GM10248 (cell line): ENCODE measurements at regions not wholly inside any gene's neighbourhood (a gene's known extent, or its start where the extent isn't known, plus 50 kb on each side); places are given as distances from the start of the nearest gene placed in this dataset.

ENCODE experiments used
- CTCF ChIA-PET: fragments of 300-600 bp; sonication (Branson Sonifier 250); formaldehyde crosslinking; extraction: SDS; loops from one replicate; lab custom pipeline; 2021; ENCODE audit warnings: antibody characterized with exemption; lab: Yijun Ruan, JAX
- POLR2A ChIA-PET: fragments of 350-650 bp; sonication (Branson Sonifier 250); formaldehyde crosslinking; extraction: SDS; loops from one replicate; lab custom pipeline; 2020; ENCODE audit warnings: antibody characterized with exemption; lab: Yijun Ruan, JAX
- DNase-seq: peaks from one replicate; pipeline ENCODE4 v3.0.0; 2012; ENCODE audit errors: extremely low spot score
- TF ChIP-seq, protein P1 (sequence below): IDR thresholded peaks from 2 replicates; pipeline ENCODE4 v1.5.1; 2012; ENCODE audit warnings: mild to moderate bottlenecking, low read depth; ENCODE audit errors: extremely low read depth, missing control alignments, control extremely low read depth

- POLR2A ChIA-PET: no interaction called here
- DNase-seq: no peak
- TF ChIP-seq, protein P1, sequence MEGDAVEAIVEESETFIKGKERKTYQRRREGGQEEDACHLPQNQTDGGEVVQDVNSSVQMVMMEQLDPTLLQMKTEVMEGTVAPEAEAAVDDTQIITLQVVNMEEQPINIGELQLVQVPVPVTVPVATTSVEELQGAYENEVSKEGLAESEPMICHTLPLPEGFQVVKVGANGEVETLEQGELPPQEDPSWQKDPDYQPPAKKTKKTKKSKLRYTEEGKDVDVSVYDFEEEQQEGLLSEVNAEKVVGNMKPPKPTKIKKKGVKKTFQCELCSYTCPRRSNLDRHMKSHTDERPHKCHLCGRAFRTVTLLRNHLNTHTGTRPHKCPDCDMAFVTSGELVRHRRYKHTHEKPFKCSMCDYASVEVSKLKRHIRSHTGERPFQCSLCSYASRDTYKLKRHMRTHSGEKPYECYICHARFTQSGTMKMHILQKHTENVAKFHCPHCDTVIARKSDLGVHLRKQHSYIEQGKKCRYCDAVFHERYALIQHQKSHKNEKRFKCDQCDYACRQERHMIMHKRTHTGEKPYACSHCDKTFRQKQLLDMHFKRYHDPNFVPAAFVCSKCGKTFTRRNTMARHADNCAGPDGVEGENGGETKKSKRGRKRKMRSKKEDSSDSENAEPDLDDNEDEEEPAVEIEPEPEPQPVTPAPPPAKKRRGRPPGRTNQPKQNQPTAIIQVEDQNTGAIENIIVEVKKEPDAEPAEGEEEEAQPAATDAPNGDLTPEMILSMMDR: no peak
- CTCF ChIA-PET: no interaction called here
Measured at GRCh38 chr5:104955479-104955878, 1392.9 kb upstream of the NUDT12 start.

DNA sequence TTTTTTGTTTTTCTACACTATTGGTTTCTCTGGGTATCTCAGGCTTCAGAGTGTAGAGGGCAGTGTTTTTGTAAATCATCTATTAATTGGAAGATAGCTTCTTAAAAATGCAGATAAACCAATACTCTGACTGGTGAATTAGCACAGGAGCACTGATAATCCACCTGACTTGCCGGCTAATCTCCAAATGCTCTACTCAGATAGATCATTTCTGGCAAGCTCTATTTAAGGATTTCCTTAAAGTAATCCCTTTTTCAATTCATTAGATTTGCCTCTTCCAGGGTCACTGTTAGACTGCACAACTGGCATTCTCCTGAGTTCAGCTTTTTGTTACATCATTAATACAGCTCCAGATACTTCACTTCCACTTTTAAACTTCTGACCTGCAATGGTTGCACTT is 1390.3 kb upstream of the NUDT12 start:
- ChIA-PET POLR2A (no interaction called here), CTCF (interaction anchor here (1.6 to 1.8 kb wide), 2 partner anchors 21 to 27 kb away, joined by 4 read pairs; no protein-coding TSS in a partner anchor)
- no peak for DNase-seq
- TF ChIP-seq, protein P1: no peak

GRCh38 chr5:104951829-104952228 is 1389.2 kb upstream of the NUDT12 start:
- CTCF ChIA-PET: interaction anchor here (1.6 kb wide), 1 partner anchor 26 kb away, joined by 4 read pairs; no protein-coding TSS in a partner anchor
- TF ChIP-seq, protein P1: no peak
- DNase-seq: no peak
- POLR2A ChIA-PET: no interaction called here

DNA sequence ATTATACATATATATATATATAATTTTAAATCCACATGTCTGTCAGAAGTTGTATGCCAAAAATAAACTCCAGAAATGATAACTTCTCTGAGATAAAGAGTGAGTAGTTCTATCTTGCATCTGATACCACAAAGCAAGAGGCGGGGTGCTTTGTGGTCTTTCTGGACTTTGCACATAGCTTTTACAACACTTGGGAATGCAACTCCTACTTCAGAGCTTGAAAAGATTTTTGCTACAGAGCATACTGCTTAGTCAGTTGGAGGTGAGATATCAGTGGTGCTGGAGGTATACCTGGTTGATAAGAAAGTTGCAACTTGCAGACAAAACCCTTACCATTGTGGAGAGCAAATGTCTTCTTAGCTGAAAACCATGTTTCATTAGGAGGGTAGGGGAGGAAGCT is 1384.5 kb upstream of the NUDT12 start:
- ChIA-PET POLR2A (no interaction called here), CTCF (interaction anchor here (0.9 to 1.2 kb wide), 2 partner anchors 12 to 13 kb away, joined by 3 to 4 read pairs; no protein-coding TSS in a partner anchor)
- no peak for DNase-seq
- TF ChIP-seq, protein P1: no peak

DNA sequence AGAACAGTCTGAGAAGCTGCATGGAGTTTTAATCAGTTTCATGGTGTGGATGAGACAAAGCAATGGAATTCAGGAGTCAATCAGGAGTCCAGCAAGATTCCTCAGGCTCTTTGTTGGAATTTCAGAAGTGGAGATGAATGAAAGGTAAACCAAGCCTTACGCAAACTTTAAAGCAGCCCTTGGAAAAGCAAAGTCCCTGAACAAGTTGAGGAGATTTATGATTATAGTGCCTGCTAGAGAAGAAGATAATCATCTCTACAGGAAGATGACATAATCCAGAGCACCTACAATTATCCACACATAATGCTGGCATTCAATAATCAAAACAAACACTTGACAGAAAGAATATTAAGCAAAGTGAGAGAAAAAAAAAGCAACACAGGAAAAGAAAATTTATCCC is 1380.1 kb upstream of the NUDT12 start:
- TF ChIP-seq, protein P1: no peak
- CTCF ChIA-PET: no interaction called here
- POLR2A ChIA-PET: no interaction called here
- no peak for DNase-seq

DNA sequence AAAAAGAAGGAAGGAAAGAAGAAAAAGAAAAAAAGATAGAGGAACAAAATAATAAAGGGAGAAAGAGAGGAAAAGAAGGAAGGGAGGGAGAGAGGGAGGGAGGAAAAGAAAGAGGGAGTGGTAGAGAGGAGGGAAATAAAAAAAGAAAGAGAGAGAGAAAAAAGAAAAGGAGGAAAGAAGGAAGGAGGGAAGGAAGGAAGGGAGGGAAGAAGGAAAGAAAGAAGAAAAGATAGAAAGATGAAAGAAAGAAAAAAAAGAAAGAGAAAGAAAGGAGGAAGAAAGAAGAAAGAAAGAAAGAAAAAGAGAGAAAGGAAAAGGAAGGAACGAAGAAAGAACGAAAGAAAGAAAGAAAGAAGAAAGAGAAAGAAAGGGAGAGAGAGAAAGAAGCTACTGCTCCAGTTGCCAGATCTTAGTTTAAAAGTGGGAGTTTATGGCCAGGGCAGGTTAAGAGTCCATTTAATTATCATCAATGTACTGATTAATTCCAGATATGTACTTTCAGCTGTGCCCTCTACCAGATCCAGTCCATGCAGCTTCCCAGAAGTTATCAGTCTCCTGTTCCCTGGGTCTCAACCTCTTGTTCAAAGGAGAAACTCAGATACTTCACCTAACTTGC is 1378.5 kb upstream of the NUDT12 start:
- ChIA-PET CTCF (no interaction called here), POLR2A (no interaction called here)
- TF ChIP-seq, protein P1: no peak
- DNase-seq: no peak
